Activated CD4-positive, alpha-beta T cell treated with anti-CD3 and anti-CD28 coated beads, Interleukin-2, amount 50 U/mL, for 48 hours (primary cell): ENCODE measurements at regions not wholly inside any gene's neighbourhood (a gene's known extent, or its start where the extent isn't known, plus 50 kb on each side); places are given as distances from the start of the nearest gene placed in this dataset.

ENCODE experiments used
- DNase-seq, 2 experiments: peaks; one replicate each; pipeline ENCODE4 v3.0.0-alpha.2; 2020

GRCh38 chr6:90983462-90983861 lies 396.6 kb upstream of the MAP3K7 start:
- DNase-seq = no peak

GRCh38 chr6:90982581-90982980 lies 395.7 kb upstream of the MAP3K7 start:
- no peak for DNase-seq

- DNase-seq = no peak
Observed at GRCh38 chr6:90982051-90982450, 395.2 kb upstream of the MAP3K7 start.

DNA sequence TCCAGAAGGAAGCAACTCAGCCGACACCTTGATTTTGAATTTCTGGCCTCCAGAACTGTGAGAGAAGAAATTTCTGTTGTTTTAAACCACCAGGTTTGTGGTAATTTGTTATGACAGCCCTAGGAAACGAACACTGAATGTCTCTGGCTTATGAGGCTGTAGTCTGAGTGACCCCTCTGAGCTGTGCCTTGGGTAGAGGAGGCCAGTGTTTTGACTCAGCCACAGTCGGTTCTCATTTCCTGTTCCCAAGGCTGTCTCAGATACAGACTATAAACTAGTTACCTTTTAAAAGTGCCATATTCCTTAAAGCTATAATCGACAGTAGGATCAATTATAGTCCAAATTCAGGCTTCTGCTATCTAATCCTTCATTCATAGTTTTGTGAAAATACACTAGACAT lies 391.2 kb upstream of the MAP3K7 start:
- DNase-seq = no peak

GRCh38 chr6:90977513-90977912 lies 390.6 kb upstream of the MAP3K7 start:
- DNase-seq = no peak

DNA sequence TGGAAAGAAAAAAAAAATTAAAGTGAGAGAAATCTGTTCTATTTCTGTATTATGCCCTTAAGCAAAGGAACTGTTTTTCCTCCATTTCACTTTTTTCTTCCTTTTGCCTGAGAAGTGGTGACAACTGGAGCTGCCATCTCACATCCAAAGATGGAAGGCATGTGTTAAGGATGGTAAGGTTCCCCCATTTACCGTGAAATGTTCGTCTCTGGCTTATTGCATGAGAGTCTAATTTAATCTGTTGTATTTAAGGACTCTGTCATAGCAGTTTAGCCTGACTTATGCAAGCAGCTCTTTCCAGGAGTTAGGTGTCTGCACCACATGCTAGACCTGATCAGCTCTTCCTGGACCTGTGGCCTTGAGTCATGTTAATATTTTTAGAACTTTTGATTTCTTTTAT lies 389.5 kb upstream of the MAP3K7 start:
- no peak for DNase-seq

DNA sequence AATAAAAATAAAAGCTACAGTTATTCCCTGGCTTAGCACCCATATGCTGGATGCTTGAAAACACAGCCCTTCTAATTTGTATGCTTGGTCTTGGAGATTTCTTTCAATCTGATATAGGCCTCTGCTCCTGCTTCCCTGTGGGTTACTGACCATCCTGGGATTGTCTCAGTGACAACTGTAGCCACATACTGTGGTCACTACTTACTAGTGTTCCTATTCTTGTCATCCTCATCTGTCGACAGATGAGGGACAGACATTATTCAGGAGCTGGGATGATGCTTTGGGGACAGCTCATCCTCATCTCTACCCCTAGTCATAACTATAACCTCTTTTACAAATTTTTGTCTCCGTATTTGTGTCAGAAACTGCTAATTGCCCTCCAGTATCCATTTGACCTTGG lies 388.9 kb upstream of the MAP3K7 start:
- no peak for DNase-seq

DNA sequence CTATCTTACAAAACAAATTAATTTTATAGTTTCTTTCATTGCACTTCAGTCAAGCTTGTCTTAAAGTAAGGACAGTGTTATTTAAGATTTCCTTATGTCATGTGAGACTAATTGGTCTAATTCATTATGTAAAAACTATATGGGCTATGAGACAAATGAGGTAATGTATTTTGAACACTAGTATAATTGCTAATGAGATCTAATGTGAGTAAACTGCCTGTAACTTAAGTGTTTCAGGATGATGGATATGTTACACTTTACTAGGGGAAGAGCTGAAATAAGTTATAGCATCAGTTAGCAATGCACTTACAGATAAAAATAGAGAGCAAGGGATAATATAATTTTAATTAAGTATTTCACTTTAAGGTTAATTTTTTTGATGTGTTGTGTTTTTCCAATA lies 386.3 kb upstream of the MAP3K7 start:
- DNase-seq = no peak

DNA sequence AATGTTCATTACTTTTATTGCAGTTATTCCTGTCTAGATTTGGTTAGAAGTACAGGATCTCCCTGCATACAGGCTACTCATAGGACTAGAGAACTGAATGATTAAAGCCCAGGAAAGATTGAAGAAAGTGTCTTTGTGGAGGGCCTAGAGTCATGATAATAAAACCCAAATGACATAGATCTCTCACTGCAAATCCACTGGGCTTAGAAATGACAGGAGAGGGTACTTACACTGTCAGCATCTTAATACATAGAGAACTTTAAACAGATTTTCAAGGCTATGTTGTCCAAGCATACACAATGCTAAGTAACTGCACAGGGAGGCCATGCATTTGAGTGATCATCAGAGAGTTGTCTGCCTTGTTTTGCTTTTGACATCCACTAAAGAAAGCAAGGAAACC lies 383.8 kb upstream of the MAP3K7 start:
- DNase-seq = no peak

DNA sequence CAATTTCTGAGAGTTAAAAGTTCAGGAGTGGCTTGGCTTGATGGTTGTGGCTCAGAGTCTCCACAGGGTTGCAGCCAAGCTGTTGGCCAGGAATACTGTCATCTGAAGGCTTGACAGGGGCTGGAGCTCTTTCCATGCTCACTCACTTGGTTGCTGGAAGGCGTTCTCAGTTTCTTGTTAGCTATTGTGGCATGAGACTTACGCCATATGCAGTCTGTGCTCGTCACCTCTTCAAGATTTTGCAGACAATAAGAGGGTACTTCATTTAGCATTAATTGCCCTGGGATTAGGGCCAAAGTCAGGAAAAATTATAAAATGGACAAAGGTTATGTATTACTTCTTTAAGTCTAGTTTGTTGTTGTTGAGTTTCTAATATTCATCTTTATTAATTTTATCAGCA lies 380.6 kb upstream of the MAP3K7 start:
- no peak for DNase-seq

DNA sequence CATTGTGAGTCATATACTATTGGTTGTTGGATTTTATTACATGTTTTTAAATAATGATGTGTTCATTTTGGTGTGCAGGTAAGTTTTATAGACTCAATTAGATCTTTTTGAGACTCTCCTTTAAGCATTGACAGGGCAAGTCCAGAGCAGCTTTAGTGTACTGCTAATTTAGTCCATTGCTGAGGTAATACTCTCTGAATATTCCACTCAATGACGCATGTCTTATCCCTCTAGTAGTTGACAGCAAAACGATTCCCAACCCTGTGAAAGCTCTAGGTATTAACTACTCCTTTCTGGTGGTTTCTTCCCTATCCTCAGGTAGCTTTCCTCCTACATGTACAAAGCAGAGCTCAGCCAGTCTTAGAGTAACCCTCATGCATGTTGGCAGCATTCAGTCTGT lies 373.5 kb upstream of the MAP3K7 start:
- no peak for DNase-seq

GRCh38 chr6:90955246-90955645 lies 368.4 kb upstream of the MAP3K7 start:
- DNase-seq = no peak

DNA sequence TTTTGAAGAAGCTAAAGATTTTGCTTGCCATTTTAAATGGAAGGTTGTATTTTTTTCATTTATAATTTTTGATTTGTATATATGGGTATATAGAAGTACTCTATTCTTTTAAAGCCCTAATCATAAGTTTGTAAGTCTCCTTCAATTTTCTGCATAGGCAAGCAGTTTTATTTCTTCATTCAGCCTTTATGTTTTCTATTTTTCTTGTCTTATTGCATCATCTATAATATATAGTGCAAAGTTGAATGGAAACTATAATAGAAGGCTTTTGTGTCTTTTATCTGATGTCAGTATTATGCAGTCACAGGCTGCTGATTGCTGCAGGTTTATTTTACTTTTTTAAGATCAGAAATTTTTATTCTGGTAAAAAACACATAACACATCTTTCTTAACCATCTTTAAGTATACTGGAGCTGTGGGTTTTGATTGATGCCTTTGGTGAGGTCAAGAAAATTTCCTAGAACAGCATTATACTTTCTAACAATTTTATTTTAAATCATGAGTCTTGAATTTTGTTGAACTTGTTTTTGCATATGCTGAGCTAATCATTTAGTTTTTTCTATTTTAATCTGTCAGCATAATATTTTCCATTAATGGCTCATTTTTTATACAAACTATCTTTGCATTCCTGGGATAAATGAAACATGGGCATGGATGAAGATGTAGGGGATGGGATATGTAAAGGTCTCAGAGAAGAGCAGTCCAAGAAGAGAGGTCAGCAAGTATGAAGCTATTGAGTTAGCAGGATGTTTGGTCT lies 366.7 kb upstream of the MAP3K7 start:
- DNase-seq = no peak

- DNase-seq = no peak
Observed at GRCh38 chr6:90952176-90952575, 365.3 kb upstream of the MAP3K7 start.

GRCh38 chr6:90948540-90948939 lies 361.7 kb upstream of the MAP3K7 start:
- no peak for DNase-seq

GRCh38 chr6:90947184-90948064 lies 360.6 kb upstream of the MAP3K7 start:
- DNase-seq = no peak

- DNase-seq = no peak
Observed at GRCh38 chr6:90941885-90942284, 355.0 kb upstream of the MAP3K7 start.

DNA sequence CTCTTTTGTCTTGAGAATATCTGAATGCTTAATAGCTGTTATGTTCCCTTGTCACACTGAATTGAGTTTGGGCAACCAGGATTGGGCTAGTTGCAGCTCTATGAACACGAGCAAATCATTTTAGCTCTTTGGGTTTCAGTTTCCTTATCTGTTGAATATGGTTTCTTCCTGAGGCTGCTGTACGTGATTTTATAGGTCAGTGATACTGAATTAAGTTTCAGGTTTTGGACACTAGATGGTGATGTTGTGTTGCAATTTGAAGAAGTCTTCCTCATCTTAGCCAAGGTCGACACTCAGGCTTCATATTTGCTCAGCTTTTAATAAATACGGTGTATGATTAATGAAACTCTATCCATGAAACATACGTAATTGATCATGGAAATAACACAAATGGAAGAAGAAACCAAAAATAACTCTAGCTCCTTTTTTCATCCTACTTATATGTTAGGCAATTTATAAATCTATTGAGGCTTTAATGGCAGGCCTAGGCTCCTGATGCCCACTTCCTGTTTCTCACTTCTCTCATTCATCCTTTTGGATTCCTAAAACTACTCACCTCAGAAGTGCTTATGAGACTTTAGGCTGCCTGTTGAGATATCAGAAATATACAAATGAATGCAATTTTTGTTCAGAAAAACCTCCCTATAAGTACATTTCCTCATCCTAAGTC lies 354.1 kb upstream of the MAP3K7 start:
- no peak for DNase-seq

DNA sequence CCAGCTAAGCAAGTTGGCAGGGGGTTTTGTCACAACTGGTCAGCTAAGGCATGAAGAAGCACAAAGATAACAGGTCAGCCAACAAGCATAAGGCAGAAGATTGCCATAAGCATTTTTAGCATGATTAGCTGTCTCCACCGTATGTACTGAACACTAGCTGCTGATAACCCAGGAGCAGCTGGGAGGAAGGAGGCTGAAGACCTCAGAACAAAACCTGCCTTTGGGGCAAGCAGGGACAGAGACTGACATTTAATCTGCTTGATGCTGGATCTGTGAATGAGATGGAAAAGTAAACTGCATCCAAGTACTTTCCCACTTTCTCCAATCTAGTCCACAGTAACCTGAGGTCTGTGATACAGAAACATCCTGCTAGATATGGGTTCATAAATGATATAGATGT lies 353.0 kb upstream of the MAP3K7 start:
- DNase-seq = no peak

DNA sequence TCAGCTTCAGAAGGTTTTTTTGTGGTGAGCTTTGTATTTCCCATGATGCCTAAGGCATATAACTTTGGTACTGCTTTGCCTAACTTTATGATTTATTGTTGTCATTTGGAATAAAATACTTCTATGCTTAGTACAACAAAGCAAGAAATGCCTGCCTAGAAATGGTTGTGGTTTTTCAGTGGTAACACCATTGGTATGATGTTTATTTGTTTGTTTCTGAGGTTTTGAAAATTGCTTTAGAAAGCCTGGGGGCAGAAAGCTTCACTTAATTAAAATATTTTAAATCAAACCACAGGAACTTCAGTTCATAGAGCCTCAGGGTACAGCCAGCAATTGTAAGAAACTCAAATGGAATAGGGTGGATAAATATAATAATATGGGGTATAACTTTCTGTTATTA lies 351.2 kb upstream of the MAP3K7 start:
- DNase-seq = no peak

GRCh38 chr6:90936286-90936685 lies 349.4 kb upstream of the MAP3K7 start:
- no peak for DNase-seq

GRCh38 chr6:90934966-90935365 lies 348.1 kb upstream of the MAP3K7 start:
- DNase-seq = no peak

GRCh38 chr6:90934081-90934480 lies 347.2 kb upstream of the MAP3K7 start:
- DNase-seq = no peak

GRCh38 chr6:90932351-90932750 lies 345.5 kb upstream of the MAP3K7 start:
- DNase-seq = no peak
